Endodermal cell (in vitro differentiated cells): ENCODE measurements at regions not wholly inside any gene's neighbourhood (a gene's known extent, or its start where the extent isn't known, plus 50 kb on each side); places are given as distances from the start of the nearest gene placed in this dataset.

Source experiments
- DNase-seq: peaks from one replicate; pipeline ENCODE4 v3.0.0-alpha.2; 2017
- H3K27ac ChIP-seq: 2 replicates; pipeline ENCODE4 v1.5.1; 2013; ENCODE audit warnings: mild to moderate bottlenecking, low read depth, low read length, moderate library complexity
- H3K27me3 ChIP-seq: 2 replicates; pipeline ENCODE4 v1.6.1; 2013; ENCODE audit warnings: mild to moderate bottlenecking, low read length, moderate library complexity; ENCODE audit not compliant: insufficient read depth, control insufficient read depth, poor library complexity, severe bottlenecking
- H3K36me3 ChIP-seq: 2 replicates; pipeline ENCODE4 v1.7.0; 2013; ENCODE audit warnings: mild to moderate bottlenecking, low read length, moderate library complexity; ENCODE audit not compliant: control insufficient read depth, insufficient read depth
- H3K4me1 ChIP-seq: one replicate; pipeline ENCODE4 v1.7.0; 2013; ENCODE audit warnings: low read length; ENCODE audit not compliant: control insufficient read depth, insufficient read depth
- H3K4me3 ChIP-seq: 2 replicates; pipeline ENCODE4 v1.5.1; 2013; ENCODE audit warnings: mild to moderate bottlenecking, low read length, moderate library complexity
- H3K9ac ChIP-seq: 2 replicates; pipeline ENCODE4 v1.6.1; 2013; ENCODE audit warnings: mild to moderate bottlenecking, low read length, moderate library complexity; ENCODE audit not compliant: poor library complexity, severe bottlenecking; ENCODE audit errors: extremely low read depth
- H3K9me3 ChIP-seq: 2 replicates; pipeline ENCODE4 v1.6.1; 2013; ENCODE audit warnings: mild to moderate bottlenecking, low read length, moderate library complexity; ENCODE audit not compliant: control insufficient read depth
- H3K27ac Mint-ChIP-seq: 2 replicates; pipeline ENCODE4 v1.8.0; 2020; ENCODE audit warnings: mixed read lengths
- H3K27me3 Mint-ChIP-seq: 2 replicates; pipeline ENCODE4 v1.8.0; 2021; ENCODE audit warnings: mild to moderate bottlenecking, mixed read lengths; ENCODE audit not compliant: insufficient read depth
- H3K36me3 Mint-ChIP-seq: 2 replicates; pipeline ENCODE4 v1.8.0; 2020; ENCODE audit warnings: low read depth, mixed read lengths
- H3K4me1 Mint-ChIP-seq: 2 replicates; pipeline ENCODE4 v1.8.0; 2020; ENCODE audit warnings: mixed read lengths
- H3K4me3 Mint-ChIP-seq: 2 replicates; pipeline ENCODE4 v1.8.0; 2020; ENCODE audit warnings: mild to moderate bottlenecking, moderate library complexity, mixed read lengths
- H3K9me3 Mint-ChIP-seq: 2 replicates; pipeline ENCODE4 v1.8.0; 2020; ENCODE audit warnings: mild to moderate bottlenecking, mixed read lengths
- CTCF ChIP-seq: fragments of 200-600 bp; sonication (generic); conservative IDR thresholded peaks from 2 replicates; pipeline ENCODE4 v1.5.0; 2021; ENCODE audit warnings: antibody characterized with exemption, mild to moderate bottlenecking
- WGBS, 2 experiments: methylation state at CpG; one replicate each; pipeline versions ENCODE4 v1.1.5 to v1.1.7; 2013; ENCODE audit warnings: missing lambda C conversion rate in 2 of 2, mixed read lengths in 1 of 2; ENCODE audit not compliant: insufficient coverage in 1 of 2, insufficient read length in 1 of 2; 5-methylcytosine and 5-hydroxymethylcytosine counted together

- H3K9me3 Mint-ChIP-seq: peaks cover 13% of the 10 kb centered on the region
- Histone ChIP-seq H3K4me3 (no peak overlapping the region), H3K27me3 (no peaks in the 10 kb centered on the region), H3K9me3 (no peaks in the 10 kb centered on the region), H3K27ac (no peak overlapping the region), H3K9ac (no peak overlapping the region), H3K36me3 (no peaks in the 10 kb centered on the region), H3K4me1 (no peaks in the 10 kb centered on the region)
- H3K27ac Mint-ChIP-seq: no peak overlapping the region
- H3K4me3 Mint-ChIP-seq: no peak overlapping the region
- no peaks in the 10 kb centered on the region for H3K36me3 Mint-ChIP-seq
- no peak for TF ChIP-seq CTCF
- H3K27me3 Mint-ChIP-seq: peaks cover 2% of the 10 kb centered on the region
- H3K4me1 Mint-ChIP-seq: peaks cover 5% of the 10 kb centered on the region
- no peak for DNase-seq
- no CpG with 5 or more reads among the region's 1 CpG for WGBS, 2 experiments
Observed at GRCh38 chrX:117291760-117292159, 824.9 kb downstream of the KLHL13 start.

GRCh38 chrX:117274965-117275364 lies 812.2 kb upstream of the CT83 start:
- DNase-seq: no peak
- Histone ChIP-seq H3K9me3 (no peaks in the 10 kb centered on the region), H3K4me3 (no peak overlapping the region), H3K4me1 (no peaks in the 10 kb centered on the region), H3K36me3 (no peaks in the 10 kb centered on the region), H3K9ac (no peak overlapping the region), H3K27me3 (no peaks in the 10 kb centered on the region), H3K27ac (no peak overlapping the region)
- Mint-ChIP-seq H3K27ac (no peak overlapping the region), H3K27me3 (no peaks in the 10 kb centered on the region), H3K4me3 (no peak overlapping the region), H3K4me1 (no peaks in the 10 kb centered on the region), H3K36me3 (peaks cover under 1% of the 10 kb centered on the region), H3K9me3 (peaks cover 13% of the 10 kb centered on the region)
- TF ChIP-seq CTCF: no peak
- WGBS, 2 experiments: 94% methylated on average over 3 of the region's 4 CpGs; no CpG with 5 or more reads in 1 of the 2 experiments
